Left ventricle myocardium inferior (tissue), 1 donor: ENCODE measurements at regions not wholly inside any gene's neighbourhood (a gene's known extent, or its start where the extent isn't known, plus 50 kb on each side); places are given as distances from the start of the nearest gene placed in this dataset.
"Not testable (repeated sequence)": the region's sequence is repeated elsewhere in the genome, so short reads cannot be mapped to it uniquely, and the experiment has no call there.

Source experiments
- DNase-seq: peaks from one replicate; pipeline ENCODE4 v3.0.0-alpha.2; 2020
- H3K27ac ChIP-seq: fragments of 200-600 bp; replicated peaks from 2 replicates; pipeline ENCODE4 v1.8.0; 2021
- H3K27me3 ChIP-seq: fragments of 200-600 bp; 2 replicates; pipeline ENCODE4 v1.8.0; 2021; ENCODE audit warnings: low read depth
- H3K36me3 ChIP-seq: fragments of 200-600 bp; 2 replicates; pipeline ENCODE4 v1.8.0; 2021
- H3K4me1 ChIP-seq: fragments of 200-600 bp; 2 replicates; pipeline ENCODE4 v1.8.0; 2021
- H3K4me3 ChIP-seq: fragments of 200-600 bp; 2 replicates; pipeline ENCODE4 v1.8.0; 2021; ENCODE audit warnings: mild to moderate bottlenecking, moderate library complexity
- H3K9me3 ChIP-seq: fragments of 200-600 bp; replicated peaks from 2 replicates; pipeline ENCODE4 v1.8.0; 2021
- intact Hi-C: fragments of 100-400 bp; cut with micrococcal nuclease; formaldehyde crosslinking; loops from one replicate; pipeline ENCODE4 v1.11.0; 2022
- TF ChIP-seq, protein P1 (sequence below): fragments of 200-600 bp; IDR thresholded peaks from 2 replicates; pipeline ENCODE4 v1.8.0; 2021; ENCODE audit warnings: antibody characterized with exemption, mild to moderate bottlenecking, borderline replicate concordance
- donor health status: DM: no; HTN: yes; CAD: no; lungs with severe emphysema.

DNA sequence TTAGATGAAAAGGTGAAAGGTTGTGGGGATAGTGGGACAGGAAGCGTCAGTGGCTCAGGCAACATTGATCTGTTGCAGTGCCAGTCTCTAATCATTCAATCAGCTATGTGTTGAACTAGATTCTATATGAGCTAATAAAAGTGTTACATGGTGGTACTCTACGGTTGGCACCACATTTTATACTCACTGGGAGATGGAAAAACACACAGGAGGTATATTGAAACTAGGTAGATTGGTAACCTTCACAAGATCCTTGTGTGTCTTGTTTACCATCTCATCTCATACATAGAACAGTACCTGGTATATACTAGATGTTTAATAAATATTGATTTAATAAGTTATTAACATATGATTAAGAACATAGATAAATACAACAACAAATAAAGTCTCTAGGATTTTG is 152.7 kb downstream of the NAA11 start:
- no peak for DNase-seq
- no peaks in the 10 kb centered on the region for H3K27me3 ChIP-seq
- no peak overlapping the region for H3K4me3 ChIP-seq
- peaks cover 17% of the 10 kb centered on the region for H3K9me3 ChIP-seq
- TF ChIP-seq, protein P1, sequence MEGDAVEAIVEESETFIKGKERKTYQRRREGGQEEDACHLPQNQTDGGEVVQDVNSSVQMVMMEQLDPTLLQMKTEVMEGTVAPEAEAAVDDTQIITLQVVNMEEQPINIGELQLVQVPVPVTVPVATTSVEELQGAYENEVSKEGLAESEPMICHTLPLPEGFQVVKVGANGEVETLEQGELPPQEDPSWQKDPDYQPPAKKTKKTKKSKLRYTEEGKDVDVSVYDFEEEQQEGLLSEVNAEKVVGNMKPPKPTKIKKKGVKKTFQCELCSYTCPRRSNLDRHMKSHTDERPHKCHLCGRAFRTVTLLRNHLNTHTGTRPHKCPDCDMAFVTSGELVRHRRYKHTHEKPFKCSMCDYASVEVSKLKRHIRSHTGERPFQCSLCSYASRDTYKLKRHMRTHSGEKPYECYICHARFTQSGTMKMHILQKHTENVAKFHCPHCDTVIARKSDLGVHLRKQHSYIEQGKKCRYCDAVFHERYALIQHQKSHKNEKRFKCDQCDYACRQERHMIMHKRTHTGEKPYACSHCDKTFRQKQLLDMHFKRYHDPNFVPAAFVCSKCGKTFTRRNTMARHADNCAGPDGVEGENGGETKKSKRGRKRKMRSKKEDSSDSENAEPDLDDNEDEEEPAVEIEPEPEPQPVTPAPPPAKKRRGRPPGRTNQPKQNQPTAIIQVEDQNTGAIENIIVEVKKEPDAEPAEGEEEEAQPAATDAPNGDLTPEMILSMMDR: no peak
- no peaks in the 10 kb centered on the region for H3K4me1 ChIP-seq
- intact Hi-C loops: no loop called here
- H3K27ac ChIP-seq: no peak overlapping the region
- H3K36me3 ChIP-seq: no peaks in the 10 kb centered on the region

DNA sequence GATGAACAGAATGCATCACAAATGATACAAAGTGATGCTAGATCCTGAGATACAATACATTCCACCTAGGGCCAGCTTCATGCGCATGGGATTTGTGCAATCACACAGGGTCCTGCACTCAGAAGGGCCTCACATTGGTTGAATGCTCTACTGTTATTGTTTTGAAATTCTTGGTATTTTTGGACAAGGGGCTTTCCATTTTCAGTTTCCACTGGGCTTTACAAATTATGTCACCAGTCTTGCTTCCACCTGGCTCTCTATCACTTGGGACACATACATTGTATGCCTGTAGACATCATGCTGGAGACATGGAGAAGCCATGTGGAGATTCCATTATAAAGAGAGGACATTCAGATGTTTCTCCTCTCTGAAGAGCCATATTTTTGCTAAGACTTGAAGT is 155.8 kb downstream of the NAA11 start:
- H3K4me3 ChIP-seq: no peak overlapping the region
- intact Hi-C loops: no loop called here
- H3K27ac ChIP-seq: no peak overlapping the region
- TF ChIP-seq, protein P1: no peak
- H3K27me3 ChIP-seq: no peaks in the 10 kb centered on the region
- H3K4me1 ChIP-seq: no peaks in the 10 kb centered on the region
- H3K9me3 ChIP-seq: peaks cover 21% of the 10 kb centered on the region
- no peak for DNase-seq
- H3K36me3 ChIP-seq: no peaks in the 10 kb centered on the region

DNA sequence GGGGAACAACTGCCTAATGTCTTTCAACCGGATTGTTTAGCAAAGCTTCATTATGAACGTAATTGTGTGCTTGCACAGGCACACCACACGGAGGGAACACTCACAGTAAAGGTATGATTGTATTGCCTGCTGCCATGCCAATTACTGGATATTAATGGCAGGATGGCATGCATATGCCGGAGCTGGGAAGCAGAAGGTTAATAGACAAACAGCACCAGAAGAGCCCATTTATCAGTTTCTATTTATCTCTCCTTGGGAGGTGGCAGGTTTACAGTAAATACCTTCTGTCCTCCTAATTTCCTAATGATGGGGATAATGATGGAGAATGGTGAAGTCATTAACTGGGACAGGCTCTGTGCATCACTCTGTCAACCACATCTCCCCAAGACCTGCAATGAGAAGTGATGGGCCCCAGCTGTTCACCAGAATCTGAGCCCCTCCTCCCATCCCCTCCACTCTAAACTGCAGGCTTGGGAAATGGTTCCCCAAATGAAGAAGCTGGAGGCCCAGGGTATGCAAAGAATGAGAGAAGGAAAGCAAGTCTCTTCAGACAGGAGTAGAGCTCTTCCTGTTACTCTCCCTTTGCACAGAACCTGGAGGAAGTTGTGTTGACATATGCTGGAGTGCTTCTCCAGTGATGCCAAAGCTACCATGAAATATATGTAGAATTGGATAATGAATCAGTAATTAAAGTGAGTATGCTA is 160.8 kb downstream of the NAA11 start:
- Histone ChIP-seq H3K36me3 (no peaks in the 10 kb centered on the region), H3K4me3 (no peak overlapping the region), H3K27me3 (no peaks in the 10 kb centered on the region), H3K27ac (no peak overlapping the region), H3K4me1 (no peaks in the 10 kb centered on the region), H3K9me3 (peaks cover 30% of the 10 kb centered on the region)
- DNase-seq: no peak
- TF ChIP-seq, protein P1: no peak
- intact Hi-C loops: no loop called here

DNA sequence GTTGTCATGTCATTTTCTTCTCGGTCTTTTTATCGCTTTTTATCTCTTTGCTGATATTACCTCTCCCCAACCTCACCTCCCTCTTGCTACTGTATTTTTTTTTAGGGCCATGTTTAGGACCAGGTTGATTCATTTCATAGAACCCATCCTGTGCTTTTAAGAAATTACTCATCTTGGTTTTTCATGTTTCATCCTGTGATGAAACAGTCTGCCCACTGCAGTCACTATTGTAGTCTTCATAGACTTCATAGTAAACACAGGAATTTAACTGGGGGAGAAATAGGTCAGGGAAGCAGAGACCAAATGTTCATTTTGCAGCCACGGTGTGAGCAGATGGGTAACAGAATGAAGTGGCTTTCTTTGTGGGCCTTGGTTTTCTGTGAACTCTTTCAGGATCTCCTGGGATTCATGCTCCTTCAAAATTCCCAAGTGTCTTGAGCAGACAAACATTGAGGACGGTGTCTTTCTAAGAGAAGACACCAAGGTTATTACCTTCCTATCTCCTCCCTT is 161.8 kb downstream of the NAA11 start:
- no peak for DNase-seq
- no peak overlapping the region for H3K27ac ChIP-seq
- H3K9me3 ChIP-seq: peaks cover 20% of the 10 kb centered on the region
- no peaks in the 10 kb centered on the region for H3K27me3 ChIP-seq
- H3K4me3 ChIP-seq: no peak overlapping the region
- H3K4me1 ChIP-seq: no peaks in the 10 kb centered on the region
- TF ChIP-seq, protein P1: no peak
- H3K36me3 ChIP-seq: no peaks in the 10 kb centered on the region
- intact Hi-C loops: no loop called here

DNA sequence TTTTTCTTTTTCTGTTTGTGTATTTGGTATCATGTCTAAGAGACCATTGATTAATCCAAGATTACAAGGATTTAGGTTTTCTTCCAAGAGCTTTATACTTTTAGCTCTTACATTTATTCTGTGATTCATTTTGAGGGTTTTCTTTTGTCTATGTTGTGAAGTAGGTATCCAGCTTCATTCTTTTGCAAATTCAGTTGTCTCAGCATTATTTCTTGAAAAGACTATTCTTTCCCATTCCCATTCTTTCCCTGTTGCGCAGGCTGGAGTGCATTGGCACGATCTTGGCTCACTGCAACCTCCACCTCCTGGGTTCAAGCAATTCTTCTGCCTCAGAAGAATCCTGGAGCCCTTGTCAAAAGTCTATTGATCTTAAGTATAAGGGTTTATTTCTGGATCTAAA is 164.9 kb downstream of the NAA11 start:
- TF ChIP-seq, protein P1: no peak
- Histone ChIP-seq H3K4me3 (no peak overlapping the region), H3K4me1 (no peaks in the 10 kb centered on the region), H3K9me3 (peaks cover 9% of the 10 kb centered on the region), H3K36me3 (no peaks in the 10 kb centered on the region), H3K27me3 (no peaks in the 10 kb centered on the region), H3K27ac (no peak overlapping the region)
- intact Hi-C loops: no loop called here
- DNase-seq: no peak

DNA sequence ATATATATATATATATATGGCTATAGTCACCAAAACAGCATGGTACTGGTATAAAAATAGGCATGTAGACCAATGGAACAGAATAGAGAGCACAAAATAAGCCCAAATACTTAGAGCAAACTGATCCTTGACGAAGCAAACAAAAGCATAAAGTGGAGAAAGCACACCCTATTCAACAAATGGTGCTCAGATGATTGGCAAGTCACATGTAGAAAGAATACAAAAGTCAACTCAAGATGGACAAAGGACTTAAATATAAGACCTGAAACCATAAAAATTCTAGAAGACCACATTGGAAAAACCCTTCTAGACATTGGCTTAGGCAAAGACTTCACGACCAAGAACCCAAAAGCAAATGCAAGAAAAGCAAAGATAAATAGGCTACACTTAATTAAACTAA is 167.2 kb downstream of the NAA11 start:
- H3K9me3 ChIP-seq, intact Hi-C loops, DNase-seq, H3K4me1 ChIP-seq, H3K27ac ChIP-seq, H3K36me3 ChIP-seq, H3K27me3 ChIP-seq, H3K4me3 ChIP-seq: not testable (repeated sequence)
